ENCODE measurements at regions not wholly inside any gene's neighbourhood (a gene's known extent, or its start where the extent isn't known, plus 50 kb on each side); places are given as distances from the start of the nearest gene placed in this dataset.

DNA sequence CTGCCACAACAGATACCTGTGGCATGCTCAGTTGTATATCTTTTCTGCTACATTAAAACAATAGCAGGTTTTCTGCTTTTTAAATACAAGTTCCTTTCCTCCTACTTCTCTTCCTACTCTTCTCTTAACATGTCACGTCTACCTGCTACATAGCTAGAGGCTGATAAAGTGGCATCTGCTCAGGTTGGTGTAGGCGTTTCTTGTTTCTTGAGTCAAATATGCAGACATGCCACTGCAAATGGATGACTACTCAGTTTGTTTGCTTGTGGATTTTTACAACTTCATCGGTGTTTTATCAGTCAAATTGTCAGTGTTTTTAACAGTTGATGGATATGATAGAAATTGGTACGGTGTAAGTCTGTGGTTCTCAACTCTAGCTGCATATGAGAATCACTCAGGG, 525.7 kb downstream of the TLE4 start:
- TF ChIP-seq TCFL5 (CRISPR knock-in tag; conservative IDR thresholded peaks at IDR 0.05) (no peak), LCOR (CRISPR knock-in tag; IDR thresholded peaks at IDR 0.05) (no peak), EZH2 (IDR thresholded peaks at IDR 0.05; ENCODE audit: borderline replicate concordance, low read depth, low read length) (no peak), RCOR1 (IDR thresholded peaks at IDR 0.05; ENCODE audit: borderline replicate concordance in 1 of 2, low read depth in 2 of 2, low read length in 2 of 2) (no peak), POLR2AphosphoS2 (IDR thresholded peaks at IDR 0.05; ENCODE audit: low read length) (no peak), TEAD4 (IDR thresholded peaks at IDR 0.05; ENCODE audit: low read length) (no peak), TEAD4 (CRISPR knock-in tag; IDR thresholded peaks at IDR 0.05; ENCODE audit: borderline replicate concordance) (no peak), ARID1B (IDR thresholded peaks at IDR 0.05) (no peak), GATA2 (CRISPR knock-in tag; IDR thresholded peaks at IDR 0.05) (no peak), NFE2L1 (tag; IDR thresholded peaks at IDR 0.05; ENCODE audit: borderline replicate concordance, low read depth) (no peak)
- TF ChIP-seq, protein P1, sequence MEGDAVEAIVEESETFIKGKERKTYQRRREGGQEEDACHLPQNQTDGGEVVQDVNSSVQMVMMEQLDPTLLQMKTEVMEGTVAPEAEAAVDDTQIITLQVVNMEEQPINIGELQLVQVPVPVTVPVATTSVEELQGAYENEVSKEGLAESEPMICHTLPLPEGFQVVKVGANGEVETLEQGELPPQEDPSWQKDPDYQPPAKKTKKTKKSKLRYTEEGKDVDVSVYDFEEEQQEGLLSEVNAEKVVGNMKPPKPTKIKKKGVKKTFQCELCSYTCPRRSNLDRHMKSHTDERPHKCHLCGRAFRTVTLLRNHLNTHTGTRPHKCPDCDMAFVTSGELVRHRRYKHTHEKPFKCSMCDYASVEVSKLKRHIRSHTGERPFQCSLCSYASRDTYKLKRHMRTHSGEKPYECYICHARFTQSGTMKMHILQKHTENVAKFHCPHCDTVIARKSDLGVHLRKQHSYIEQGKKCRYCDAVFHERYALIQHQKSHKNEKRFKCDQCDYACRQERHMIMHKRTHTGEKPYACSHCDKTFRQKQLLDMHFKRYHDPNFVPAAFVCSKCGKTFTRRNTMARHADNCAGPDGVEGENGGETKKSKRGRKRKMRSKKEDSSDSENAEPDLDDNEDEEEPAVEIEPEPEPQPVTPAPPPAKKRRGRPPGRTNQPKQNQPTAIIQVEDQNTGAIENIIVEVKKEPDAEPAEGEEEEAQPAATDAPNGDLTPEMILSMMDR (IDR thresholded peaks at IDR 0.05 in 2 of 3, conservative IDR thresholded peaks at IDR 0.05 in 1 of 3; ENCODE audit: insufficient read depth in 2 of 3, low read depth in 1 of 3, low read length in 3 of 3): no peak
- TF ChIP-seq, protein P2, sequence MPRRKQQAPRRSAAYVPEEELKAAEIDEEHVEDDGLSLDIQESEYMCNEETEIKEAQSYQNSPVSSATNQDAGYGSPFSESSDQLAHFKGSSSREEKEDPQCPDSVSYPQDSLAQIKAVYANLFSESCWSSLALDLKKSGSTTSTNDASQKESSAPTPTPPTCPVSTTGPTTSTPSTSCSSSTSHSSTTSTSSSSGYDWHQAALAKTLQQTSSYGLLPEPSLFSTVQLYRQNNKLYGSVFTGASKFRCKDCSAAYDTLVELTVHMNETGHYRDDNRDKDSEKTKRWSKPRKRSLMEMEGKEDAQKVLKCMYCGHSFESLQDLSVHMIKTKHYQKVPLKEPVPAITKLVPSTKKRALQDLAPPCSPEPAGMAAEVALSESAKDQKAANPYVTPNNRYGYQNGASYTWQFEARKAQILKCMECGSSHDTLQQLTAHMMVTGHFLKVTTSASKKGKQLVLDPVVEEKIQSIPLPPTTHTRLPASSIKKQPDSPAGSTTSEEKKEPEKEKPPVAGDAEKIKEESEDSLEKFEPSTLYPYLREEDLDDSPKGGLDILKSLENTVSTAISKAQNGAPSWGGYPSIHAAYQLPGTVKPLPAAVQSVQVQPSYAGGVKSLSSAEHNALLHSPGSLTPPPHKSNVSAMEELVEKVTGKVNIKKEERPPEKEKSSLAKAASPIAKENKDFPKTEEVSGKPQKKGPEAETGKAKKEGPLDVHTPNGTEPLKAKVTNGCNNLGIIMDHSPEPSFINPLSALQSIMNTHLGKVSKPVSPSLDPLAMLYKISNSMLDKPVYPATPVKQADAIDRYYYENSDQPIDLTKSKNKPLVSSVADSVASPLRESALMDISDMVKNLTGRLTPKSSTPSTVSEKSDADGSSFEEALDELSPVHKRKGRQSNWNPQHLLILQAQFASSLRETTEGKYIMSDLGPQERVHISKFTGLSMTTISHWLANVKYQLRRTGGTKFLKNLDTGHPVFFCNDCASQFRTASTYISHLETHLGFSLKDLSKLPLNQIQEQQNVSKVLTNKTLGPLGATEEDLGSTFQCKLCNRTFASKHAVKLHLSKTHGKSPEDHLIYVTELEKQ (CRISPR knock-in tag; IDR thresholded peaks at IDR 0.05): no peak
- TF ChIP-seq, protein P3, sequence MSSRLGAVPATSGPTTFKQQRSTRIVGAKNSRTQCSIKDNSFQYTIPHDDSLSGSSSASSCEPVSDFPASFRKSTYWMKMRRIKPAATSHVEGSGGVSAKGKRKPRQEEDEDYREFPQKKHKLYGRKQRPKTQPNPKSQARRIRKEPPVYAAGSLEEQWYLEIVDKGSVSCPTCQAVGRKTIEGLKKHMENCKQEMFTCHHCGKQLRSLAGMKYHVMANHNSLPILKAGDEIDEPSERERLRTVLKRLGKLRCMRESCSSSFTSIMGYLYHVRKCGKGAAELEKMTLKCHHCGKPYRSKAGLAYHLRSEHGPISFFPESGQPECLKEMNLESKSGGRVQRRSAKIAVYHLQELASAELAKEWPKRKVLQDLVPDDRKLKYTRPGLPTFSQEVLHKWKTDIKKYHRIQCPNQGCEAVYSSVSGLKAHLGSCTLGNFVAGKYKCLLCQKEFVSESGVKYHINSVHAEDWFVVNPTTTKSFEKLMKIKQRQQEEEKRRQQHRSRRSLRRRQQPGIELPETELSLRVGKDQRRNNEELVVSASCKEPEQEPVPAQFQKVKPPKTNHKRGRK (tag; IDR thresholded peaks at IDR 0.05): no peak
